Transverse colon (tissue), 4 donors: ENCODE measurements at regions not wholly inside any gene's neighbourhood (a gene's known extent, or its start where the extent isn't known, plus 50 kb on each side); places are given as distances from the start of the nearest gene placed in this dataset.

Experiments used
- CTCF ChIP-seq, 5 experiments: fragments of 200-600 bp in 3 of 5; fragments of 450-650 bp in 2 of 5; sonication (generic) in 3 of 5; IDR thresholded peaks; 1 replicate in 2 of 5; 2 replicates in 3 of 5; pipeline ENCODE4 v1.5.1; 2016 to 2017; ENCODE audit warnings: antibody characterized with exemption in 5 of 5, inconsistent platforms in 3 of 5, mild to moderate bottlenecking in 2 of 5, moderate library complexity in 1 of 5
- POLR2A ChIP-seq: fragments of 450-650 bp; IDR thresholded peaks from one replicate; pipeline ENCODE4 v1.6.1; 2016; ENCODE audit warnings: antibody characterized with exemption, mild to moderate bottlenecking, moderate library complexity
- POLR2AphosphoS5 ChIP-seq, 3 donors: sonication (generic); formaldehyde crosslinking; IDR thresholded peaks; one replicate each; pipeline ENCODE4 v1.6.1; 2016; ENCODE audit warnings: antibody characterized with exemption in 3 of 3

- no peak for TF ChIP-seq CTCF (IDR thresholded peaks at IDR 0.05)
- TF ChIP-seq POLR2A = no peak
- no peak for TF ChIP-seq POLR2AphosphoS5 (IDR thresholded peaks at IDR 0.05)
Observed at GRCh38 chr4:148790691-148791090, 348.5 kb upstream of the NR3C2 start.
